HCT116 (cell line): ENCODE measurements at regions not wholly inside any gene's neighbourhood (a gene's known extent, or its start where the extent isn't known, plus 50 kb on each side); places are given as distances from the start of the nearest gene placed in this dataset.

ENCODE experiments used
- ATAC-seq: fragments of 200-7000 bp; cut with Tn5 transposase; 2 replicates; pipeline ENCODE4 v1.9.1; 2020; ENCODE audit warnings: mild to moderate bottlenecking, moderate library complexity
- BruUV-seq: library from RNA; stranded (reverse); fragments of 400-500 nt; replicated peaks from 2 replicates; lab custom pipeline; 2021; lab: Mats Ljungman, UMichigan
- CTCF ChIA-PET: fragments of 300-600 bp; sonication (Branson Sonifier 250); formaldehyde crosslinking; loops from one replicate; lab custom pipeline; 2021; ENCODE audit warnings: antibody characterized with exemption; lab: Charles Lee
- POLR2A ChIA-PET: fragments of 300-600, 350-600 bp; sonication (Branson Sonifier 250); formaldehyde crosslinking; loops from one replicate; lab custom pipeline; 2021; ENCODE audit warnings: antibody characterized with exemption; lab: Charles Lee
- RAD21 ChIA-PET, 2 experiments: fragments of 300-600 bp; sonication (Branson Sonifier 250); formaldehyde crosslinking; loops; one replicate each; lab custom pipeline; 2023; ENCODE audit warnings: low total read pairs in 2 of 2; ENCODE audit not compliant: uncharacterized antibody in 2 of 2, unreplicated experiment in 2 of 2, low non-redundant PET in 1 of 2; lab: Charles Lee
- DNase-seq: peaks from one replicate; pipeline ENCODE4 v3.0.0-alpha.2; 2010; ENCODE audit warnings: low read depth, low spot score
- H2AFZ ChIP-seq: fragments of 200-600 bp; shearing (Covaris generic), sonication (generic); 2 replicates; pipeline ENCODE4 v1.6.1; 2017; ENCODE audit warnings: low read depth, mixed run types, mixed read lengths, antibody characterized with exemption, low read length; ENCODE audit not compliant: poor library complexity, severe bottlenecking
- H3K27ac ChIP-seq: 2 replicates; pipeline ENCODE4 v1.5.1; 2012; ENCODE audit warnings: low read depth, low read length
- H3K27me3 ChIP-seq: fragments of 200-600 bp; sonication (generic); 2 replicates; pipeline ENCODE4 v1.6.1; 2016; ENCODE audit warnings: mixed run types, low read length, mixed read lengths; ENCODE audit not compliant: insufficient read depth
- H3K36me3 ChIP-seq, 2 experiments: fragments of 200-500 bp in 1 of 2; fragments of 200-600 bp in 1 of 2; sonication (Bioruptor generic) in 1 of 2; sonication (generic) in 1 of 2; 2 replicates each; pipeline versions ENCODE4 v1.5.1 to v1.6.1; 2014 to 2016; ENCODE audit warnings: low read length in 2 of 2, inconsistent platforms in 1 of 2, mixed read lengths in 1 of 2, mixed run types in 1 of 2; ENCODE audit not compliant: insufficient read depth in 2 of 2, control insufficient read depth in 1 of 2
- H3K4me1 ChIP-seq, 2 experiments: fragments of 200-600 bp in 1 of 2; sonication (generic) in 1 of 2; 2 replicates each; pipeline versions ENCODE4 v1.5.1 to v1.6.1; 2012 to 2017; ENCODE audit warnings: low read length in 2 of 2, inconsistent platforms in 1 of 2, mild to moderate bottlenecking in 1 of 2, mixed read lengths in 1 of 2, mixed run types in 1 of 2, moderate library complexity in 1 of 2; ENCODE audit not compliant: insufficient read depth in 2 of 2, control insufficient read depth in 1 of 2
- H3K4me2 ChIP-seq: fragments of 200-600 bp; sonication (generic); 2 replicates; pipeline ENCODE4 v1.6.1; 2017; ENCODE audit warnings: mixed run types, low read length, mixed read lengths
- H3K4me3 ChIP-seq, 2 experiments: fragments of 200-600 bp in 1 of 2; sonication (generic) in 1 of 2; replicated peaks in 1 of 2; 2 replicates each; pipeline ENCODE4 v1.5.1; 2011 to 2016; ENCODE audit warnings: low read length in 2 of 2, control low read depth in 1 of 2, low read depth in 1 of 2, mild to moderate bottlenecking in 1 of 2, mixed read lengths in 1 of 2, mixed run types in 1 of 2
- H3K79me2 ChIP-seq: fragments of 200-600 bp; sonication (generic); 2 replicates; pipeline ENCODE4 v1.6.1; 2017; ENCODE audit warnings: mild to moderate bottlenecking, mixed run types, low read length, moderate library complexity, mixed read lengths; ENCODE audit not compliant: insufficient read depth
- H3K9ac ChIP-seq: fragments of 200-600 bp; sonication (generic); 2 replicates; pipeline ENCODE4 v1.6.1; 2016; ENCODE audit warnings: low read length, mixed read lengths
- H3K9me2 ChIP-seq: fragments of 200-600 bp; sonication (generic), shearing (Covaris generic); 2 replicates; pipeline ENCODE4 v1.6.1; 2017; ENCODE audit warnings: mixed run types, mild to moderate bottlenecking, moderate library complexity; ENCODE audit not compliant: insufficient read depth
- H3K9me3 ChIP-seq, 2 experiments: fragments of 200-500 bp in 1 of 2; fragments of 200-600 bp in 1 of 2; sonication (Bioruptor generic) in 1 of 2; sonication (generic) in 1 of 2; 2 replicates each; pipeline ENCODE4 v1.6.1; 2014 to 2017; ENCODE audit warnings: low read length in 2 of 2, mixed read lengths in 2 of 2, inconsistent platforms in 1 of 2, low read depth in 1 of 2, mild to moderate bottlenecking in 1 of 2, mixed run types in 1 of 2, moderate library complexity in 1 of 2; ENCODE audit not compliant: control insufficient read depth in 1 of 2, insufficient read depth in 1 of 2
- H4K20me1 ChIP-seq: fragments of 200-600 bp; sonication (generic), shearing (Covaris generic); 2 replicates; pipeline ENCODE4 v1.6.1; 2017; ENCODE audit warnings: mixed run types, mild to moderate bottlenecking, moderate library complexity; ENCODE audit not compliant: insufficient read depth
- ATF3 ChIP-seq: IDR thresholded peaks from 2 replicates; pipeline ENCODE4 v1.6.1; 2012
- JUND ChIP-seq: IDR thresholded peaks from 2 replicates; pipeline ENCODE4 v1.6.1; 2012
- POLR2A ChIP-seq: IDR thresholded peaks from 2 replicates; pipeline ENCODE4 v1.7.0; 2011; ENCODE audit warnings: borderline replicate concordance; ENCODE audit not compliant: insufficient read depth, insufficient read length; ENCODE audit errors: extremely low read depth
- POLR2AphosphoS5 ChIP-seq: IDR thresholded peaks from 2 replicates; pipeline ENCODE4 v1.6.1; 2011; ENCODE audit warnings: mild to moderate bottlenecking, low read depth, low read length, moderate library complexity
- RAD21 ChIP-seq: IDR thresholded peaks from 2 replicates; pipeline ENCODE4 v1.6.1; 2012; ENCODE audit warnings: low read depth, mild to moderate bottlenecking
- REST ChIP-seq: IDR thresholded peaks from 2 replicates; pipeline ENCODE4 v1.6.1; 2012; ENCODE audit warnings: low read depth
- SP1 ChIP-seq: IDR thresholded peaks from 2 replicates; pipeline ENCODE4 v1.6.1; 2012; ENCODE audit warnings: low read depth
- SRF ChIP-seq: IDR thresholded peaks from 2 replicates; pipeline ENCODE4 v1.6.1; 2012; ENCODE audit warnings: low read depth
- TCF7L2 ChIP-seq: IDR thresholded peaks from 2 replicates; pipeline ENCODE4 v1.7.0; 2011; ENCODE audit warnings: borderline replicate concordance, inconsistent platforms; ENCODE audit not compliant: insufficient read depth, insufficient read length; ENCODE audit errors: extremely low read depth
- ZBTB33 ChIP-seq: IDR thresholded peaks from 2 replicates; pipeline ENCODE4 v1.6.1; 2011; ENCODE audit warnings: mild to moderate bottlenecking, low read length, moderate library complexity; ENCODE audit not compliant: insufficient replicate concordance; ENCODE audit errors: extremely low read depth
- ZFX ChIP-seq: fragments of 450-650 bp; IDR thresholded peaks from 2 replicates; pipeline ENCODE4 v1.6.1; 2017
- ZNF274 ChIP-seq: fragments of 200-500 bp; sonication (Bioruptor generic); IDR thresholded peaks from 2 replicates; pipeline ENCODE4 v1.6.1; 2014; ENCODE audit warnings: mild to moderate bottlenecking, low read depth, low read length, inconsistent platforms
- intact Hi-C: fragments of 100-400 bp; cut with micrococcal nuclease; formaldehyde crosslinking; loops from 2 replicates; pipeline ENCODE4 v1.10.0; 2022
- TF ChIP-seq, protein P1 (sequence below): IDR thresholded peaks from 2 replicates; pipeline ENCODE4 v1.6.1; 2012

DNA sequence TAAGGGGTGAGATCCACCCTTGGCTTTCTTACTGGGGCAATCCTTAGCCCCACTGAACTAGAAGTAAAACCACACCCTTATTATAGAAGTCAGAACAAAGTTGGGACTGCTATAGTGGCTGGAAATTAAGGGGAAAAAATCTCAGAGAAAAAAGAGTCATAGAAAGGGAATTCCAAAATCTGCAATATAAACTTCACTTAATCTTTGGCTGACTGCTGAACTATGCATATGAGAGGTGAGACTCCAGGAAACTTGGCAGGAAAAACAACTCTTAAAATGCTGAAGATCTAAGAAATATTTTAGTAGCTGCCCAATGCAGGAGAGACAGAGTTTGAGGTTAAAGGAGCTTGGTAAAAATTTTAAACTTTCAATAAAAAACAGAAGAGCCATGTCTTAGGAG is 201.8 kb upstream of the FN1 start:
- ChIA-PET RAD21 (no interaction called here), CTCF (no interaction called here), POLR2A (no interaction called here)
- Histone ChIP-seq H3K36me3 (no peaks in the 10 kb centered on the region), H3K4me1 (no peaks in the 10 kb centered on the region), H2AFZ (no peak overlapping the region), H4K20me1 (no peaks in the 10 kb centered on the region), H3K9ac (no peak overlapping the region), H3K27ac (no peak overlapping the region), H3K79me2 (no peaks in the 10 kb centered on the region), H3K27me3 (no peaks in the 10 kb centered on the region), H3K4me2 (no peak overlapping the region), H3K9me3 (peaks cover 0 to 6% of the 10 kb centered on the region in 2 experiments; a peak in 1 of 4 replicates), H3K4me3 (no peak overlapping the region), H3K9me2 (no peaks in the 10 kb centered on the region)
- DNase-seq (no peak), ATAC-seq (no peak)
- intact Hi-C loops, result no loop called here
- no TSS peak for BruUV-seq
- TF ChIP-seq ZNF274, result no peak
- TF ChIP-seq ZFX, result no peak
- TF ChIP-seq ZBTB33, result no peak
- no peak for TF ChIP-seq RAD21
- no peak for TF ChIP-seq POLR2AphosphoS5

- Histone ChIP-seq H3K4me2 (no peak overlapping the region), H3K9ac (no peak overlapping the region), H3K79me2 (no peaks in the 10 kb centered on the region), H4K20me1 (no peaks in the 10 kb centered on the region), H3K9me3 (peaks cover 0 to 6% of the 10 kb centered on the region in 2 experiments; a peak in 1 of 4 replicates), H3K9me2 (no peaks in the 10 kb centered on the region), H3K4me1 (no peaks in the 10 kb centered on the region), H3K36me3 (no peaks in the 10 kb centered on the region), H2AFZ (no peak overlapping the region), H3K4me3 (no peak overlapping the region), H3K27ac (no peak overlapping the region), H3K27me3 (no peaks in the 10 kb centered on the region)
- ATAC-seq (no peak), DNase-seq (no peak)
- intact Hi-C loops, result no loop called here
- ChIA-PET CTCF (no interaction called here), POLR2A (no interaction called here), RAD21 (no interaction called here)
- no TSS peak for BruUV-seq
- TF ChIP-seq ZNF274 (no peak), REST (no peak), POLR2A (no peak), ZBTB33 (no peak), JUND (no peak), TCF7L2 (no peak), SRF (no peak), SP1 (no peak), ATF3 (no peak)
- TF ChIP-seq, protein P1, sequence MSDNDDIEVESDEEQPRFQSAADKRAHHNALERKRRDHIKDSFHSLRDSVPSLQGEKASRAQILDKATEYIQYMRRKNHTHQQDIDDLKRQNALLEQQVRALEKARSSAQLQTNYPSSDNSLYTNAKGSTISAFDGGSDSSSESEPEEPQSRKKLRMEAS, result no peak
Observed at GRCh38 chr2:215636816-215637215, 200.9 kb upstream of the FN1 start.
